ENCODE measurements at regions not wholly inside any gene's neighbourhood (a gene's known extent, or its start where the extent isn't known, plus 50 kb on each side); places are given as distances from the start of the nearest gene placed in this dataset.

GRCh38 chr6:41441598-41442351 is 104.4 kb upstream of the FOXP4 start:
- Histone ChIP-seq H3K27me3 (ENCODE audit: control insufficient read depth, insufficient read depth, low read length) (peaks cover 83% of the 10 kb centered on the region), H4K8ac (ENCODE audit: low read depth in 2 of 2, low read length in 2 of 2) (no peak overlapping the region), H3K9me1 (ENCODE audit: insufficient read depth, low read length) (no peaks in the 10 kb centered on the region; the same call in 1 of the 2 replicates), H3K56ac (ENCODE audit: extremely low read depth, insufficient read depth, low read length) (no peak overlapping the region), H2AFZ (replicated peaks; ENCODE audit: low read length, poor library complexity) (no peak overlapping the region), H4K91ac (ENCODE audit: insufficient read depth, low read depth, low read length) (no peak overlapping the region), H3K36me3 (ENCODE audit: control insufficient read depth, insufficient read depth, low read length) (no peaks in the 10 kb centered on the region), H2AK9ac (replicated peaks; ENCODE audit: low read depth, low read length, poor library complexity) (no peak overlapping the region), H3K23ac (ENCODE audit: low read depth, low read length) (no peak overlapping the region), H2BK20ac (ENCODE audit: low read depth, low read length) (no peak overlapping the region), H3K4me1 (ENCODE audit: control insufficient read depth, insufficient read depth, low read length) (no peaks in the 10 kb centered on the region; the same call in 1 of the 2 replicates), H3K27ac (ENCODE audit: insufficient read depth, low read length) (no peak overlapping the region), H2BK15ac (ENCODE audit: low read depth, low read length) (no peak overlapping the region), H2BK120ac (ENCODE audit: low read depth, low read length) (no peak overlapping the region), H3K4ac (ENCODE audit: low read depth, low read length) (no peak overlapping the region), H3K4me2 (ENCODE audit: low read depth, low read length) (no peak overlapping the region), H2BK5ac (ENCODE audit: low read depth, low read length, poor library complexity, severe bottlenecking) (no peak overlapping the region), H3K79me1 (ENCODE audit: low read depth in 1 of 2, low read length in 2 of 2) (no peaks in the 10 kb centered on the region), H4K20me1 (ENCODE audit: insufficient read depth, low read length) (no peaks in the 10 kb centered on the region; the same call in 1 of the 2 replicates), H2AK5ac (ENCODE audit: low read depth, low read length) (no peak overlapping the region), H3K9ac (ENCODE audit: low read depth, low read length) (no peak overlapping the region), H3K18ac (ENCODE audit: low read depth, low read length) (no peak overlapping the region), H4K5ac (ENCODE audit: low read depth, low read length) (no peak overlapping the region), H3K9me3 (ENCODE audit: control insufficient read depth, insufficient read depth, low read length) (peaks cover 5% of the 10 kb centered on the region; the same call in 1 of the 2 replicates), H3K4me3 (ENCODE audit: insufficient read depth, low read depth, low read length) (no peak overlapping the region), H3K14ac (replicated peaks; ENCODE audit: low read depth, low read length) (no peak overlapping the region)
- in situ Hi-C loops (cut with MboI; ENCODE audit: low sequenced_read_pairs) (no loop called here), intact Hi-C loops (cut with micrococcal nuclease) (no loop called here), dilution Hi-C loops (cut with HindIII; ENCODE audit: low sequenced_read_pairs, unreplicated experiment) (no loop called here)
- BruUV-seq (replicated peaks) = no TSS peak
- no CpG with 5 or more reads among the region's 9 CpGs for WGBS, 2 experiments (ENCODE audit: extremely low coverage in 2 of 2, insufficient read length in 1 of 2)
- ATAC-seq (ENCODE audit: low read depth) = no peak
- ChIA-PET CTCF (no interaction called here), POLR2A (ENCODE audit: unreplicated experiment) (no interaction called here)
- no peak for DNase-seq
- TF ChIP-seq RCOR1 (IDR thresholded peaks at IDR 0.05; ENCODE audit: insufficient replicate concordance, low read length) (no peak), RAD21 (IDR thresholded peaks at IDR 0.05; ENCODE audit: low read length) (no peak), BHLHE40 (IDR thresholded peaks at IDR 0.05; ENCODE audit: low read depth, low read length) (no peak), POLR2A (IDR thresholded peaks at IDR 0.05; ENCODE audit: low read depth, low read length) (no peak), MAFK (IDR thresholded peaks at IDR 0.05; ENCODE audit: low read depth, low read length) (no peak), SMC3 (IDR thresholded peaks at IDR 0.05; ENCODE audit: low read depth, low read length) (no peak), MAZ (IDR thresholded peaks at IDR 0.05; ENCODE audit: borderline replicate concordance, low read depth, low read length) (no peak)

All from IMR-90 (cell line).